Stimulated activated CD4-positive, alpha-beta T cell treated with anti-CD3 and anti-CD28 coated beads, TNF-alpha, amount 100 ng/mL, for 1 hour (primary cell): ENCODE measurements at regions not wholly inside any gene's neighbourhood (a gene's known extent, or its start where the extent isn't known, plus 50 kb on each side); places are given as distances from the start of the nearest gene placed in this dataset.

Experiments
- DNase-seq, 3 donors: peaks; one replicate each; pipeline ENCODE4 v3.0.0-alpha.2; 2020; ENCODE audit warnings: low read depth in 3 of 3, low spot score in 1 of 3

DNA sequence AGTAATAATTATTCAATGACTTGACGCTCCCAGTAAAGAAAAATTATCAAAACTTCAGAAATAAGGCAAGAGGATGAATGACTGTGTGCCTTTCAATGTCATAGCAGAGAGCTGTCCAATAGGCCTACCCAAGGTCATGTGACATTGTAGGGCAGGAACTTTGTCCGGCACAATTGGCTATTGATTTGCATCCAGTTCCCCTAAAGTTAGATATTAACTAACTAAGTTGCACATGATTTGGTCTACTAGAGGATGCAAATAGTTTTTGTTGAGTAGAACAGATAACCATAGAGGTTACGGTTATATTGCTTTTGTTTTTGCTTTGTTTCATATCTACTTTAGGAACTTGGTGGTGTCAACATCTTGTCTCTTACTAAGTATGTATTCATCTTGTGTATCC, 127.9 kb upstream of the PFN2 start:
- DNase-seq = no peak

DNA sequence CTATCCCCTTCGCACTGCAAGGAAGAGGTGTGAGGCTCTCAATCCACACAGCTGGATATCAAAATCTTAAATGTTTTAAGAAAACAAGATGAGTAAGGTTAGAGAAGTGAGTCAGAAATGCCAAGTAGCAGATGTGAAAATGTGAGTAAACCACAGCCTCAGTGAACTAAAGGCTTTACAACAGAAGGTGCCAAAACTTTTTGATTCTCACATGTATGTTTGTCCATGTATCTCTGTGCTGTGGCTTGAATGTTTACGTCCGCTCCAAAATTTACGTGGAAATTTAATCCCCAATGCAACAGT, 126.8 kb upstream of the PFN2 start:
- DNase-seq = no peak

DNA sequence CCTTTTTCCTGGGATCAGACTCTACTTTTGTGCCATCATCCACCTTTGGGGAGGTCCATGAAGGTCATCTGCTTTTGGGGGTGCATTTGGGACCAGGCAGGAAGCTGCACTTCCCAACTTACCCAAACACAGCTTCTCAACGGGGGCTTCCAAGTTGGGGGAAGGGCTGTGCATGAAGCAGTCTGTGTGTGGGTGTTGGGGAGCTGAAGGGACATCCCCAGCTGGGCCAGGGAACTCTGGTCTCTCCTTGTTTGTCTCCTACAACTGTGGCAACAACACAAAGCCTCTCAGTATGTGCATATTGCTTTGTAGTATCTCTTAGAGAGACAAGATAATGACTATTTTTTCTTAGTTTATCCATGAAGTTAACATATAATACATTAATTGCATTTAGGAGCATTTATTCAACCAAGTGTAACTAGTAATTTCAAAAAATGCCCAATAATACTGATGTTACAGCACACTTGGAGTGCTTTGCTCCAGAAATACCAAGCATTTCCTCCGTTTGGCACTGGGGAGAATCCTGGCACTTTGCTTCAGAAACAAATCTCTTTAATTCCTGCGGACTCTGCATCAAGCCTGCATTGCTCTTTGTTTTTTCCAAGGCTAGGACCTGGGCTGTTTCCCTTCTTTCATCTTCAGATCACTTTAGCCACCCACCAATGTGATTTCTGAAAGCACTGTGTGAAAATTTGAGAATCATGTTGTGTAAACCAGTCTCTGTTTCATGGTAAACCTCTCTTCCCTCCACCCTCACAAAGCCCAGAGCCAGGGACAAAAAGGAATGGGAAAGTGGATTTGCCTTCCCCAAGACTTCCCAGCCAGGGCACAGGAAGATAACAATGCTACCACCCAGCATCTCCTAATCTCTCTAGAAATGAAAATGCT, 126.2 kb upstream of the PFN2 start:
- no peak for DNase-seq

DNA sequence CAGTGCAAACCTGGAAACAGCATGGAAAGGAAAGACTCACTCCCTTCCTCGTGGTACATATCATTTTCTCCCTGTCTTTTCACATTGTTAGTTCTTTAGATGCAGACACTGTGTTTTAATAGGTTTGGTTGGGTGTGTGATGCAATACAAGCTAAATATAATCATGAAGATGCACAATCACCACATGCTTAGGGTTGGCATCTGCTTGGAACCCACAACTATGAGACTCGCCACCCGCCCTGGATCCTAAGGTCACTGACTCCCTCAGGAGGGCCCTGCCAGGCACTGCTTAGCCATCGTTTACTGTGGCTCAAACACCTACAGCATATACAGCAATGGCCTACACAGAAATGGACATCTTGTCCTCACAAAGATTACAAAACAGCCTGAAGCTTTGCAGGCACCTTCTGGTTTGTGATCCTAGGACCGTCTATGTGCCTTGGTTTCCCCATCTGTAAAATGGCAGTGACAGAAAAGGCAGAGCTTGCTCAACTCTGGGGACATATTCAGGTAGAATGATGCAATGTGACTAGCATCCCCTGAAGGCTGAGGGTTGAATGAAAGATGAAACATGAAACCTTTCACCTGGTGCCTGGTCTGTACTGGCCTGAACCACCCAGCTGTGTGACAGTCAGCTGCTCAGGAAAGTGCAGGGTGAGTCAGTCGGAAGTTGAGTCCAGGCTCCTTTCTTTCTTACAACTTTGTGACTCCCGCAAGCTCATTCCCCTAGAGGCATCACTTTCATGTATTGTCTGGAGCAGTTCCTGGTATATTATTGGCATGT, 123.6 kb upstream of the PFN2 start:
- DNase-seq = no peak

DNA sequence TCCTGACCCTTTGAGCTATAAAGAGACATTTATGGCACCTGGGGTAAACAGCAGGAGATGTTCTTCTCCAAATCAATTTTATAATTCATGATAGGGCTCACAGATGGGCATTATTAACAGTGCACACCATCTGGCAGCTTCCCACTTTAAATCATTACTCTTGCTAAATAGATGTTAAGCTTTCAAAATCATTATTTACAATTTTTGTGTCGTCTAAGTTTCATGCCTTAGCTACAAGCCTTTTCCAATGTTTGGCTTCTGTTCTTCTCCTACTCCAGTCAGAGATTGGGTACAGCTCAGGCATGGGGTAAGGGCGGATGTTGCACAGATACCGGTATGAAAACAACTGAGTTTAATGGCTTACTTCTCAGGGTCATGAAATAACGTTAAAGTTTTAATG, 120.9 kb upstream of the PFN2 start:
- no peak for DNase-seq

DNA sequence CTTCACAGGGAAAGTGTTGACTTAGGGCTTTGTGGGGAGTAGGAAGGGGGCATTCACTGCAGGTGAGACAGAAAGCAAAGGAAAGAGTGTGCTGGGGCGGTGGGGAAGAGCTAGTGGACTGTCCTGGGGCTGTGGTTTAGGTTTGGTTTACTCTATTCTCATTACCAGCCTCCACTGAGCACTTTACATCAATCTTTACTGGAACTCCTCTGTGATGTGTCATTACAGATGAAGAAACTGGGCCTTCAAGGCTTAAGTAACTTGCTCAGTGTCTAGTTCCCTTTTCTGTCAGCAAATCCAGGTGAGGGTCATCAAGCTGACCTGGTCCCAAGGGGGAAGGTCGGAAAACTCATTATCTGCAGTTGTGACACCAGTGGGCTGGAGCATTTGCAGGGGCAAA, 120.2 kb upstream of the PFN2 start:
- no peak for DNase-seq

DNA sequence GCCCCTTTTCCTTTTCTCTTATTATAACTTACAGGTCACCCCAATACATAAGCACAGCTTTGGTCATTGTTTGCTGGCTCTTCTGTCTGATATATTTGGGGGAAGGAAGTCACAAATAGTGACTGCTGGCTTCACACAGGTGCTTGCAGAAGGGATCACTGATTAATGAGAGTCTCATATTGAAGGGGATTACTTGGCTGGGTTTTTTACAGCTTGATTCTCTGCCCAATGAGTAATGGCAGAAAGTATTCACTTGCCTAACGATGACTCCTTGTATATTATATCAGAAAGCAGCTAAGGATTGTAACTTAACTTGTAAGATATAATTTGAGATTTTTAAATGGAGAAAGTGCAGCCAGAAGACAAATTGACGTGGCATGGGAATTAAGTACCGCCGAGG, 119.3 kb upstream of the PFN2 start:
- no peak for DNase-seq

DNA sequence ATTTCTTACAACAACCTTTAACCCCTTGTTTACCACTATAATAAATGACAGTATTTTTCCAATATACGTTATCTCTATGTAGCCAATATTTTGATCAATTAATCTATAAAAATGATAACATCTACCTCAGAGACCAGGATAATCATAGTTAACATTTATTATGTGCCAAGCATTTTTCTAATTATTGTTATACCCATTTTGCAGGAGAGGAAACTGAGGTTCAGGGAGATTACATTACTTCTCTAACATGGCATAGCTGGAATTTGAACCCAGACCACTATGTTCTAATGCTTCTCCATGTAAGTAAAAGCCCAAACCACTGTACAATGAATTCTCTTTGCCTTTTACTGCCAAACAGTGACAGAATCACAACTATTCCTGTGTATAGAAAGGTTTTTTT, 113.4 kb upstream of the PFN2 start:
- no peak for DNase-seq

DNA sequence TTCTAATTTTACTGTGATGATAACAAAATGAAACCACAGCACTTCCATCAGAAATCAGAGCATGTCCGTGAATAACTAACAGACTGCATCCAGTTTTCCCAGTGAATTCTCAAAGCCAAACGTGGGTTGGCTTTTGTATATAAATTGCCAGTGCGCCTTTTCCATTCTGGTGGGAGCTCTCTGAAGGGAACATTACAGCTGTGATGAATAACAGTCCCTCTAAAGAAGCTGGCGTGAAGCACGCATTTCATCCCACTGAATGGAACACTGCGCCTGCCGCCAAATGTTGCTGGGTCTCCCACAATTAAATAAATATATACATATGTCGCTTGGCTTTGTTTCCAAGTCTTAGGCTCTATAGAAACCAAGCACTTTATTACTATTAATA, 113.0 kb upstream of the PFN2 start:
- DNase-seq = no peak

DNA sequence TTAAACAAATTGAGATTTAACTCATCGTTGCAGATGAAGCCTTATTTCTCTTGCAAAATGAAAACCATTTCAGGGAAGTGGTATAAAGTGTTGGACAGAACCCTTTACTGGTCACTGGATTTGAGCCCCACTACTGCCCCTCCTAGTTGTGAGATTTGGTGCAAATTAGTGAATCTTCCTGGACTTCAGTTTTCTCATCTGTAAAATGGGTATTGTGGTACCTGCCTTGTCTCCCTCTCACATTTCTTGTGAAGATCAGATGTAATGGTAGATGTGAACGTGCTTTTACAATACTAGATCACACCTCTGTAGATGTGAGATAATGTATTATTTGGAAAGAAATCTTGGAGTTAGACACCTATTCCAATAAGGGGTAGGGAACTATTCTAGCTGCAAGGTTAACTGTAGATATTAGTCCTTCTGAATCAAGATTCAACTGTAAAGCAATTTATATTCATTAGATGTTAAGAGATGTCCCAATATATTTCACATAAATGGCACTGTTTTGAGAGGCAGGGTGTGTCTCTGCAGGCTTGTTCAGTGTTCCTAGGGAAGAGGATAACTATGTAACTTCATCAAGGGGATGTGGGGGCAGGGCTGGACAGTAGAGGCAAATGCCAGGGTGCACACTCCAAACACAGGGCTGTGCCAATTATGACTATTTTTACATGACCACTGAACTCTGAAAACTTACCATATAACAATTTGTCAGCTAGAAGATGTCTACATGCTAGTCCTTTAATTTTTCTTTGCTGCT, 112.4 kb upstream of the PFN2 start:
- no peak for DNase-seq

DNA sequence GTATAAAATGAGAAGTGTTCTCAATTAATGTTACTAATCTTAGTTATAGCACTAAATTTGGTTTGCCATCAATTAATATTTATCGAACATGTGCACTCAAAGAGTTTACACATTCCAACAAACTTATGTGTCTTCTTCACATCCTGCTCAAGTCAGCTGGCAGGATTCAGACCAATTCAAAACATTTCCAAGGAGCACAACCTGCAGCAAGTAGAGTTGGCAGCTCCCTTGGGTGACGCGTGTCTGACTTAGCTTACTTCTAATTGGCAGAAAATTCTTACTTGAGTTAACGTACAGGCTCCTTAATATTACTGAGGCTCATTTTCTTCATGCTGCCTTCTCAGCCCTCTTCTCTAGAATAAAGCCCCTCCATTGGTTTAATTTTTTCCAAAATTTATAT, 110.4 kb upstream of the PFN2 start:
- DNase-seq = no peak

DNA sequence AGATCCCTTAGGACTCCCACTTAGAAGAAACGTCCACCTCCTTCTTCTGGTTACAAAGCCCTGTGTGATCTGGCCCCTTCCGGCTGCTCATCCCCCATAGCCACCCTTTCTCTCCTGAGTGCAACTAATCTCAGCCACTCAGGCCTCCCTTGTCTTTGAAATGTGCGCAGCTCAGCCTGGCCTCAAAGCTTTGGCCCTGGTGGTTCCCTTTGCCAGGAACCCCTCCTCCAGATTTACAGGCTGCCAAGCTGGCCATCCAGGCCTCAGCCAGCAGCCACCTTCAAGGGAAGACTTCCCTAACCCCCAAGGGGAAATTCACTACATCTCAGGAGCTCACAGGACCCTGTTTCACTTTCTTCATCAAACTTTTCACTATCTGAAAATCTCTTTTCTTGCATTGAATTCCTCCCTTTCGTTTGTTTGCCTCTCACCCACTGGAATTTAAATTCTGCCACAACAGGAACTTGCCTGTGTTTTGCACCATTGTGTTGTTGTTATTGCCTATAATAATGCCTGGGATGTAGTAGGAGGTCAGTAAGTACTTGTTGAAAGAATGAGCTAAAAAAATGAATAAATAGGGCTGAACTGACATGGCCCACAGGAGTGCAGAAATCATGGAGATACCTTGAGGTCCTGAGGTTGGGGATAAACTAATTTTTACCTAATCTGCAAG, 109.5 kb upstream of the PFN2 start:
- no peak for DNase-seq

DNA sequence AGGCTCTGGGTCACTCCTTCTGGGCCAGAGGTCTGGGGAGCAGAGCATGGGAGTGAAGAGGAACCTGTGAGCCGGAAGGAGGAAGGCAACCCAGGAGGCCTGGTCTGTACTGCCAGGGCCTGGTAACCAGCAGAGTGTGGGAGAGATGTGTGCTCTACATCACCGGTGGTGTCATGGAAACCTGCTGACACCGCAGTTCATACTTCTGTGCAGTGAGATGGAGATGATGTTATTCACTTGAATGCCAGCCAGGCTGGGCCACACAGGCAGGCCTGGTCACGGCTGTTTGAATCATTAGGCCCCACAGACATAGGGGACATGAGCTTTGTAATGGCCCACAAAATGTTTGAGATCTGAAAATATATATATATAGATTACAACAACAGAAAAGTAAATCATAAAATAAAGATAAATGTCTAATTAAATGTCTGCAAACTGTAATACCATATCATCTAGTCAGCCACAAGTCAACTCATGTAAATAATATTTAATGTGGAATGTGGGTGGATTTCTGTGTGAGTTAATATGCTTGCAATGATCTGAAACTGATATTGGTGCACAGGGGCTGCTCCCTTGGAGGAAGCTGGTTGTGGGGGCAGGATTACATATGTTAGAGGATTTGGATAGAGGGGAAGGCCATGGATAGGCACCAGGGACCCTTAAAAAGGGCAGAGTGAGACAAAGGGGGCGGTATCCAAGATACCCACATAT, 108.5 kb upstream of the PFN2 start:
- DNase-seq = no peak

DNA sequence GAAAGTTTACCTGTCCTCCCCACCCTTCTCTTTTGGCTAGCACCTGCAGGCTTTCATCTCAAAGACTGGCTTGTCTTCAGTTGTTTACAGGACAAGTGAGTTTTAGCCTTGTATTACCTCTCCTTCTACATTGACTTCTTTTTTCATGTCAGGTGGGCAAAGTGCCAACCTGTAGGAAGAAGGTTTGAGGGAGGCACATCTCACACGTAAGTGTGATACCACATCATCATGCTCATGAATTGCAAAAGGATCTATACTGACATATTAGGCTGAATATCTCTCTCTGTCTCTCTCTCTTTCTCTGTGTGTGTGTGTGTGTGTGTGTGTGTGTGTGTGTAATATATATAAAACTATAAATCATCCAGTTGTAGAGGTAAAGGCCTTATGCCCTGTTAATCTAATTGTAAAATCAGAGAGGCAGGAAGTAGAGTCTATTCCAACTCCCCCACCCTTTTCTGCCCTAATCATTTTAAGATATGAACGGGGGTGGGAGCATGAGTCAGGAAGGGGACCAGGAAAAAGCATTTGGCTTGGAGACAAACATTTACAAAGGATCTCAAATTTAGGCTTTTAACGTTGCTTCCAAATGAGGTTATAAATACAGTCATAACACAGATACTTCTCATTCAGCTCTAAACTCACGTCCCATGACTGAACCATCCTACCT, 107.0 kb upstream of the PFN2 start:
- DNase-seq = no peak

DNA sequence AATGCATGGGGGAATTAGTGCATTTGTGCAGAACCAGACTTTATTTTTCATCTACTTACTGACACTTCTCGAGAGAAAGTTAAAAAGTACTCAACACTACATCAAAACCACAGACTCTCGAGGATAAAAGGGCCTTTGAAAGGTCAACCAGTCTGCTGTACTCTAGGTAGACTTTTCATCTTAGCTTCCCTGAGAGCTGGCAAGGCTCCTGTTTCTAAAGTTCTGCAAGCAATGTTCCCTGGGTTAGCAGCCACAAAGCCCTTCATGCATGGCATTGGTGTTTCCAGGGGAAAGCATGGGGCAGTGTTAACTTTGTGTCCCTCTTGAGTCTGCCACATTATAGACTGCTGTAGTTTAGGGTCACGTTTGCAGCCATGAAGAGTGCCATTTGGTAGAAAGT, 106.4 kb upstream of the PFN2 start:
- DNase-seq = no peak

DNA sequence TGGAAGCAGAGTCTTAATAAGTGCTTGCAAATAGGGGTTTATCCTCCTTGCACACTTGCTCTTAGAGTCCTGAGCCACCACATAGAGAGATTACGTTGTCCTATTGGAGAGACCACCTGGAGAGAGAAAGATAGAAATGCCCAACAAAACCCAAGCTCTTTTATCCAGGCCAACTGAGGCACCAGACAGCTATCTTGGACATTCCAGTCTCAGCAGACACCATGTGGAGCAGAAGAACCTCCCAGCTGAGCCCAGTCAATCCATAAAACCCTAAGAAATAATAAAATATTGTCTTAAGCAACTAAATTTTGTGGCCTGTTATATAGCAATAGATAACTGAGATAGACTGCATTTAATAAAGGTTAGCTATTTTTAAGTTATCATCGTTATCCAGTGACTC, 105.7 kb upstream of the PFN2 start:
- DNase-seq = no peak

DNA sequence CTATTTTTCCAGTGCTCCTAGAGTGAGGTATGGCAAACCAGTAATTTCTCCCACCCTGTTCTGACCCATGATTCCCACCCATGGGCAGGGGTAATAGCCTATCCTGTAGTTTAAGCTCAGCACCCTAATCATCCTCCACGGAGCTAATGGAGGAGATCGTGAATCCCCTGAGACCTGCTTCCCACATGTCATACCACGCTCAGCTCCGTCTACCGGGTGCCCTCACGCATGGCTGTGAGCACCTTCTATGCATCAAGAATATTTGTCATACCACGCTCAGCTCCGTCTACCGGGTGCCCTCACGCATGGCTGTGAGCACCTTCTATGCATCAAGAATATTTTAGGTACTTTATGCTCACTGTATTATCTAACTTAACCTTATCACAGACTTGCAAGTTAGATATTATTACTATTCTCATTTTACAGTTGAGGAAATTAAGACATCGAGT, 104.7 kb upstream of the PFN2 start:
- no peak for DNase-seq

DNA sequence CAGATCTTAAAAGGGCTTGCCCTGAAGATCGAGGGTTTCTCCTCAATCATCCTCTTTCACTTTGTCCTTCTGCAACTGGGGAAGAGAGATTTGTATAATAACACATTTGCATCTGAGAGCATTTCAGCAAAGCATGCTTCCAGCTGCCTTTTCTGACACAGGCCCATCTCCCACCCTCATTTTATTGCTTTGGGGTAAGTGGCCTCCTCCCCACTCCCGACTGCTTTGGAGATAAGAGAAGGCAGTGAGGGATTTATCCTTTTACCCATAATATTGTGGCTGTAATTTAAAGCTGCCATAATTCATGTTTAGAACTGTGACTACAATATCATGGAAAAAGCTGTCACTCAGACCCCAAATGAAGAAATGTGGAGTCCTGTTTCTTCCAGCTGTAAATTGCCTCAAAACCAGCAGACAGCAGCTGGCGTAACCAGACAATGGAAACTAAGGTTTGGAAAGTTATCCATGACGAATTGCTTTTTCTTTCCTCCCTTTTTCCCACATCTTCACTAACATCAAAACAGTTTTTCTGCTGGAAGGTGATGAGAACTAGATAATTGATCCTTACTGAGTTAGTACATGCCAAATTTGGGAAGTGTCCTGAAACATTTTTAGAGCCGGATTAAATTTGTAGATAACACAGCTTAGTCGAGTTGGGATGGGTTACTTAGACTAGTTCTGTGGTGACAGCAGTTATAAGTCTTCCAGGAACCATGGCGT, 104.2 kb upstream of the PFN2 start:
- no peak for DNase-seq

DNA sequence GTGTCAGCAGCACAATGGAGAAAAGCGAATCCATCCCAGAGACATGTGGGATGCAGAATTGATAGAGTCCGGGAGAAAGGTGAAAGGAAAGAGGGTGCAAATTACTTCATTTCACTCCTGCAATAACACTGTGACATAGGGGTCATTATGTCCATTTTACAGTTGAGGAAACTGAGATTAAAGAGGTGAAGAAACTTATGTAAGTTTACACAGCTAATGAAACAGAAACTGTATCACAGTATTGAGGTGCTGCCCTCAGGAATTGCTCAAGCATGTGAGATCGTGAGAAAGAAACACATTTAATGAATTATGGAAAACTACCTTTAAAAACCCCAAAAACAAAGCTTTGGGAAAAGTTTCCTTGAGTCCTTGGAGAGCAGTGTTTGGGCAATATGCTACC, 103.6 kb upstream of the PFN2 start:
- DNase-seq = no peak

DNA sequence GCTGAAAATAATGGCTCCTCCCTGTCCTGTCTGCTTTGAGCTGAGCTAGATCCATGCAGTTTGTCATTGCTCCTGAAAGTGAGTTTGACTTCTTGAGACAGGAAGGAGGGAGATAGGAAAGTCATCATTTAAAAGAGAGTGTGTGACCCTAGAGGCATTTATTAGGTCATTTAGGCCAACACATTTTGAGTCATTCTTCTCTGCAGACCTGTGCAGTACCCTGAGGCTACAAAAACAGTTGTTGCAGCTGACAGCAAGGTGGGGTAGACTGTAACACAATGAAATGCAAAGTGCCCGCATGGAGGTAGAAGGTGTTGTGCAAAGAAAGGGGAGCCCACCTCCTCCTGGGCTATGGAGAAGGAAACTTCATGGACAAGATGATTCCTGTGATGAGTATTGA, 102.8 kb upstream of the PFN2 start:
- DNase-seq = no peak
